HepG2 (cell line): ENCODE measurements at regions not wholly inside any gene's neighbourhood (a gene's known extent, or its start where the extent isn't known, plus 50 kb on each side); places are given as distances from the start of the nearest gene placed in this dataset.

ENCODE experiments used
- GATA4 ChIP-seq: sonication (generic); IDR thresholded peaks from 2 replicates; pipeline ENCODE4 v1.6.1; 2016; ENCODE audit warnings: antibody characterized with exemption, low read depth, borderline replicate concordance
- MTF1 ChIP-seq: sonication (generic); formaldehyde crosslinking; IDR thresholded peaks from 2 replicates; pipeline ENCODE4 v1.5.0; 2020; ENCODE audit warnings: missing genetic modification reagents
- POLR2G ChIP-seq: fragments of 200-400 bp; formaldehyde crosslinking; IDR thresholded peaks from 2 replicates; pipeline ENCODE4 v1.6.1; 2018; ENCODE audit warnings: mild to moderate bottlenecking, low read depth, low read length, moderate library complexity
- RFXANK ChIP-seq: IDR thresholded peaks from 2 replicates; pipeline ENCODE4 v1.6.1; 2016
- SSRP1 ChIP-seq: IDR thresholded peaks from 2 replicates; pipeline ENCODE4 v1.6.1; 2016; ENCODE audit warnings: control low read depth
- TBP ChIP-seq: sonication (generic); formaldehyde crosslinking; IDR thresholded peaks from 2 replicates; pipeline ENCODE4 v1.5.0; 2020; ENCODE audit warnings: missing genetic modification reagents
- ZBTB1 ChIP-seq: sonication (generic); formaldehyde crosslinking; IDR thresholded peaks from 2 replicates; pipeline ENCODE4 v1.4.0; 2020; ENCODE audit warnings: missing genetic modification reagents, borderline replicate concordance
- ZNF121 ChIP-seq: sonication (generic); formaldehyde crosslinking; IDR thresholded peaks from 2 replicates; pipeline ENCODE4 v1.5.0; 2020; ENCODE audit warnings: mild to moderate bottlenecking, missing genetic modification reagents
- ZNF230 ChIP-seq: sonication (generic); formaldehyde crosslinking; IDR thresholded peaks from 2 replicates; pipeline ENCODE4 v1.4.0; 2020; ENCODE audit warnings: mild to moderate bottlenecking, missing genetic modification reagents
- ZNF30 ChIP-seq: sonication (generic); formaldehyde crosslinking; IDR thresholded peaks from 2 replicates; pipeline ENCODE4 v1.5.0; 2020; ENCODE audit warnings: mild to moderate bottlenecking, missing genetic modification reagents
- ZNF33A ChIP-seq: sonication (generic); formaldehyde crosslinking; IDR thresholded peaks from 2 replicates; pipeline ENCODE4 v1.5.1; 2020; ENCODE audit warnings: missing genetic modification reagents, mild to moderate bottlenecking, moderate library complexity, borderline replicate concordance
- ZNF670 ChIP-seq: sonication (generic); formaldehyde crosslinking; IDR thresholded peaks from 2 replicates; pipeline ENCODE4 v1.8.0; 2022; ENCODE audit warnings: mild to moderate bottlenecking, missing genetic modification reagents, borderline replicate concordance
- ZNF792 ChIP-seq: IDR thresholded peaks from 2 replicates; pipeline ENCODE4 v1.6.1; 2016
- TF ChIP-seq, protein P1 (sequence below): sonication (generic); formaldehyde crosslinking; conservative IDR thresholded peaks from 2 replicates; pipeline ENCODE4 v1.8.0; 2022; ENCODE audit warnings: mild to moderate bottlenecking, moderate library complexity, missing genetic modification reagents
- TF ChIP-seq, protein P2 (sequence below): sonication (generic); formaldehyde crosslinking; IDR thresholded peaks from 2 replicates; pipeline ENCODE4 v1.4.0; 2020; ENCODE audit warnings: missing genetic modification reagents, borderline replicate concordance
- TF ChIP-seq, protein P3 (sequence below): sonication (generic); formaldehyde crosslinking; IDR thresholded peaks from 2 replicates; pipeline ENCODE4 v1.4.0; 2020; ENCODE audit warnings: mild to moderate bottlenecking, missing genetic modification reagents
- TF ChIP-seq, protein P4 (sequence below): sonication (generic); formaldehyde crosslinking; IDR thresholded peaks from 2 replicates; pipeline ENCODE4 v1.8.0; 2022; ENCODE audit warnings: mild to moderate bottlenecking, missing genetic modification reagents, borderline replicate concordance
- TF ChIP-seq, protein P5 (sequence below): sonication (generic); formaldehyde crosslinking; IDR thresholded peaks from 2 replicates; pipeline ENCODE4 v1.4.0; 2020; ENCODE audit warnings: missing genetic modification reagents
- TF ChIP-seq, protein P6 (sequence below): sonication (generic); formaldehyde crosslinking; IDR thresholded peaks from 2 replicates; pipeline ENCODE4 v1.8.1; 2023; ENCODE audit warnings: mild to moderate bottlenecking, missing genetic modification reagents, borderline replicate concordance
- TF ChIP-seq, protein P7 (sequence below): sonication (generic); formaldehyde crosslinking; IDR thresholded peaks from 2 replicates; pipeline ENCODE4 v1.5.0; 2020; ENCODE audit warnings: missing genetic modification reagents

DNA sequence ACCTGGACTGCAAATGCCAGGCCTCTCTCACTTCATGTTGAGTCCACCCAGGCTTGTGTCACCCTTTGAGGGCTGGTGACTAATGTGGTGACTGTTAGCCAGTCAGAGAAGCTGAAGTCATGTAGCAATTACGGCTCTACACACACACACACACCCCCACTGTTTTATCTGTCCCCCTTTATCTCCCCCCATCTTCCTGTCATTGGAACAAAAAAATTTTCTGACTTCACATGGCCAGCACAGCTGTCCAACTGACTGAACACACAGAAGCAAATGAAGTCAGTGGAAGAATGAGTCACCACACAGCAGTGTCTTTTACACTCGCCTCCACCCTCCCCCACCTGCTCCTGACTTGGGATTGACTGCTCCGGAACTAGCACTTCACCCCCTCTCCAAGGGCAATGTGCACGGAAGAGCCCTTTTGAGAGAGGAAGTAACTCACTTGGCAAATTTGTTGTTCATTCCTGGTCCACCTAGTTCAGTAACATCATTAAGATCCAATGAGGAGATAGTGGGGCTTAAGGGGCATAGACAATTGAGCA lies 198.0 kb downstream of the RNF144B start (continued):
- TF ChIP-seq RFXANK (CRISPR knock-in tag) (no peak), ZNF121 (CRISPR knock-in tag) (no peak), ZNF792 (CRISPR knock-in tag) (0 out of 2 replicates have a peak, but pooled peaks have one; percentile 42), POLR2G (no peak), GATA4 (no peak), ZNF230 (no peak), SSRP1 (no peak), ZBTB1 (no peak), ZNF670 (CRISPR knock-in tag) (no peak), MTF1 (CRISPR knock-in tag) (no peak), TBP (no peak), ZNF33A (CRISPR knock-in tag) (no peak), ZNF30 (CRISPR knock-in tag) (no peak)
- TF ChIP-seq, protein P1, sequence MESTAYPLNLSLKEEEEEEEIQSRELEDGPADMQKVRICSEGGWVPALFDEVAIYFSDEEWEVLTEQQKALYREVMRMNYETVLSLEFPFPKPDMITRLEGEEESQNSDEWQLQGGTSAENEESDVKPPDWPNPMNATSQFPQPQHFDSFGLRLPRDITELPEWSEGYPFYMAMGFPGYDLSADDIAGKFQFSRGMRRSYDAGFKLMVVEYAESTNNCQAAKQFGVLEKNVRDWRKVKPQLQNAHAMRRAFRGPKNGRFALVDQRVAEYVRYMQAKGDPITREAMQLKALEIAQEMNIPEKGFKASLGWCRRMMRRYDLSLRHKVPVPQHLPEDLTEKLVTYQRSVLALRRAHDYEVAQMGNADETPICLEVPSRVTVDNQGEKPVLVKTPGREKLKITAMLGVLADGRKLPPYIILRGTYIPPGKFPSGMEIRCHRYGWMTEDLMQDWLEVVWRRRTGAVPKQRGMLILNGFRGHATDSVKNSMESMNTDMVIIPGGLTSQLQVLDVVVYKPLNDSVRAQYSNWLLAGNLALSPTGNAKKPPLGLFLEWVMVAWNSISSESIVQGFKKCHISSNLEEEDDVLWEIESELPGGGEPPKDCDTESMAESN (CRISPR knock-in tag): no peak
- TF ChIP-seq, protein P2, sequence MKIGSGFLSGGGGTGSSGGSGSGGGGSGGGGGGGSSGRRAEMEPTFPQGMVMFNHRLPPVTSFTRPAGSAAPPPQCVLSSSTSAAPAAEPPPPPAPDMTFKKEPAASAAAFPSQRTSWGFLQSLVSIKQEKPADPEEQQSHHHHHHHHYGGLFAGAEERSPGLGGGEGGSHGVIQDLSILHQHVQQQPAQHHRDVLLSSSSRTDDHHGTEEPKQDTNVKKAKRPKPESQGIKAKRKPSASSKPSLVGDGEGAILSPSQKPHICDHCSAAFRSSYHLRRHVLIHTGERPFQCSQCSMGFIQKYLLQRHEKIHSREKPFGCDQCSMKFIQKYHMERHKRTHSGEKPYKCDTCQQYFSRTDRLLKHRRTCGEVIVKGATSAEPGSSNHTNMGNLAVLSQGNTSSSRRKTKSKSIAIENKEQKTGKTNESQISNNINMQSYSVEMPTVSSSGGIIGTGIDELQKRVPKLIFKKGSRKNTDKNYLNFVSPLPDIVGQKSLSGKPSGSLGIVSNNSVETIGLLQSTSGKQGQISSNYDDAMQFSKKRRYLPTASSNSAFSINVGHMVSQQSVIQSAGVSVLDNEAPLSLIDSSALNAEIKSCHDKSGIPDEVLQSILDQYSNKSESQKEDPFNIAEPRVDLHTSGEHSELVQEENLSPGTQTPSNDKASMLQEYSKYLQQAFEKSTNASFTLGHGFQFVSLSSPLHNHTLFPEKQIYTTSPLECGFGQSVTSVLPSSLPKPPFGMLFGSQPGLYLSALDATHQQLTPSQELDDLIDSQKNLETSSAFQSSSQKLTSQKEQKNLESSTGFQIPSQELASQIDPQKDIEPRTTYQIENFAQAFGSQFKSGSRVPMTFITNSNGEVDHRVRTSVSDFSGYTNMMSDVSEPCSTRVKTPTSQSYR: peak; percentile 88
- TF ChIP-seq, protein P3, sequence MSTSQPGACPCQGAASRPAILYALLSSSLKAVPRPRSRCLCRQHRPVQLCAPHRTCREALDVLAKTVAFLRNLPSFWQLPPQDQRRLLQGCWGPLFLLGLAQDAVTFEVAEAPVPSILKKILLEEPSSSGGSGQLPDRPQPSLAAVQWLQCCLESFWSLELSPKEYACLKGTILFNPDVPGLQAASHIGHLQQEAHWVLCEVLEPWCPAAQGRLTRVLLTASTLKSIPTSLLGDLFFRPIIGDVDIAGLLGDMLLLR (CRISPR knock-in tag): no peak
- TF ChIP-seq, protein P4, sequence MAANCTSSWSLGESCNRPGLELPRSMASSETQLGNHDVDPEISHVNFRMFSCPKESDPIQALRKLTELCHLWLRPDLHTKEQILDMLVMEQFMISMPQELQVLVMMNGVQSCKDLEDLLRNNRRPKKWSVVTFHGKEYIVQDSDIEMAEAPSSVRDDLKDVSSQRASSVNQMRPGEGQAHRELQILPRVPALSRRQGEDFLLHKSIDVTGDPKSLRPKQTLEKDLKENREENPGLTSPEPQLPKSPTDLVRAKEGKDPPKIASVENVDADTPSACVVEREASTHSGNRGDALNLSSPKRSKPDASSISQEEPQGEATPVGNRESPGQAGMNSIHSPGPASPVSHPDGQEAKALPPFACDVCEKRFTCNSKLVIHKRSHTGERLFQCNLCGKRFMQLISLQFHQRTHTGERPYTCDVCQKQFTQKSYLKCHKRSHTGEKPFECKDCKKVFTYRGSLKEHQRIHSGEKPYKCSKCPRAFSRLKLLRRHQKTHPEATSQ: no peak
- TF ChIP-seq, protein P5, sequence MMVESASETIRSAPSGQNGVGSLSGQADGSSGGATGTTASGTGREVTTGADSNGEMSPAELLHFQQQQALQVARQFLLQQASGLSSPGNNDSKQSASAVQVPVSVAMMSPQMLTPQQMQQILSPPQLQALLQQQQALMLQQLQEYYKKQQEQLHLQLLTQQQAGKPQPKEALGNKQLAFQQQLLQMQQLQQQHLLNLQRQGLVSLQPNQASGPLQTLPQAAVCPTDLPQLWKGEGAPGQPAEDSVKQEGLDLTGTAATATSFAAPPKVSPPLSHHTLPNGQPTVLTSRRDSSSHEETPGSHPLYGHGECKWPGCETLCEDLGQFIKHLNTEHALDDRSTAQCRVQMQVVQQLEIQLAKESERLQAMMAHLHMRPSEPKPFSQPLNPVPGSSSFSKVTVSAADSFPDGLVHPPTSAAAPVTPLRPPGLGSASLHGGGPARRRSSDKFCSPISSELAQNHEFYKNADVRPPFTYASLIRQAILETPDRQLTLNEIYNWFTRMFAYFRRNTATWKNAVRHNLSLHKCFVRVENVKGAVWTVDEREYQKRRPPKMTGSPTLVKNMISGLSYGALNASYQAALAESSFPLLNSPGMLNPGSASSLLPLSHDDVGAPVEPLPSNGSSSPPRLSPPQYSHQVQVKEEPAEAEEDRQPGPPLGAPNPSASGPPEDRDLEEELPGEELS (CRISPR knock-in tag): peak; percentile 38; the same call in 1 of the 2 replicates
- TF ChIP-seq, protein P6, sequence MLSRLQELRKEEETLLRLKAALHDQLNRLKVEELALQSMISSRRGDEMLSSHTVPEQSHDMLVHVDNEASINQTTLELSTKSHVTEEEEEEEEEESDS (CRISPR knock-in tag): no peak
- TF ChIP-seq, protein P7, sequence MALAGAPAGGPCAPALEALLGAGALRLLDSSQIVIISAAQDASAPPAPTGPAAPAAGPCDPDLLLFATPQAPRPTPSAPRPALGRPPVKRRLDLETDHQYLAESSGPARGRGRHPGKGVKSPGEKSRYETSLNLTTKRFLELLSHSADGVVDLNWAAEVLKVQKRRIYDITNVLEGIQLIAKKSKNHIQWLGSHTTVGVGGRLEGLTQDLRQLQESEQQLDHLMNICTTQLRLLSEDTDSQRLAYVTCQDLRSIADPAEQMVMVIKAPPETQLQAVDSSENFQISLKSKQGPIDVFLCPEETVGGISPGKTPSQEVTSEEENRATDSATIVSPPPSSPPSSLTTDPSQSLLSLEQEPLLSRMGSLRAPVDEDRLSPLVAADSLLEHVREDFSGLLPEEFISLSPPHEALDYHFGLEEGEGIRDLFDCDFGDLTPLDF: no peak
